ENCODE measurements at regions not wholly inside any gene's neighbourhood (a gene's known extent, or its start where the extent isn't known, plus 50 kb on each side); places are given as distances from the start of the nearest gene placed in this dataset.

DNA sequence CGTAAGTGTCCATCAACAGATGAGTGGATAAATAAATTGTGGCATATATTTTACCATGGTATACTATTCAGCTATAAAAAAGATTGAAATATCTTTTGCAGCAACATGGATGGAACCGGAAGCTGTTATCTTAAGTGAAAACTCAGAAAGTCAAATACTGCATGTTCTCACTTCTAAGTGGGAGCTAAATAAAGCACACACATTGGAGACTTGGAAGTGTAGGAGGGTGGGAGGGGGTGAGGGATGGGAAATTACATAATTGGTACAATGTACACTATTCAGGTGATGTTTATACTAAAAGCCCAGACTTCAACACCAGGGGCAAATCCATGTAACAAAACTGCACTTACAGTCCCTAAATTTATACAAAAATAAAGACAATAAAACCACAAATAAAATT lies 72.6 kb upstream of the SPRY1 start:
- no peak for DNase-seq

DNA sequence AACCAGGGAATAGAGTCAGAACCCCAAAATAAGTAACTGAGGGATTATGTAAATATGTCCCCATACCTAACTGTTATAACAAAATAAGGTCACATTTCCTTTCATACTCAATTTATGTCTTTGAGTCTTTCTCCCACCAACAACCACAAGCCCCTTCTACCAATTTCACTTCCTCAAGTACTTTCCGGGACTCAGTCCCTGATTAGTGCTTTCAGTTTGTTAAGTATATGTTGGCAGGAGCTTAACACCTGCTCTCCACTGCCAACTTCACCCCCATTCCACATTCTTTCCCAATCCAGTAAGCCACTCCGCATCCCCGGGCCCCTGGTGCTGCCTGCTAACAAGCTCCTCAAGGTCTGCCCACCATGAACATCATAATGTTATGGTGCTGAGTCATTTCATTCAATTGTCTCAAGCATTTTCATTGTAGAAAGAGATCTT lies 71.3 kb upstream of the SPRY1 start:
- DNase-seq = no peak

DNA sequence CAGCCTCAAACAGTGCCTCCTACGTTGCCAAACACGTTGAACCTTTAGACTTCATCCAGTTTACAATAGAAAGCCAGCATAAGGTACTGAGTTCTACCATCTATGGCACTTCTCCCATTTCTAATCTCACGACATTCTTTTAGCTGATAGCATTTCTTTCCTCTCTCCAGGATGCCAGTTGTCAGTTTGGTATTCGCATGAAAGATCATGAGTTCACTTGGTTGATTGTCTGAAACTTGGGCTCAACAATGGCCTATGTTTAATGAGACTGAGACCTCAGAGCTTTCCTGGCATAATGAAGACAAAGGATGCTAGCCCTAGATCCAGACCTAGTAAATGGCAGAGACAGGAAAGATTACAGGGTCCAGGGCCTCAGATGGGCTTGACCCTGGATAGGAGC lies 69.2 kb upstream of the SPRY1 start:
- no peak for DNase-seq

DNA sequence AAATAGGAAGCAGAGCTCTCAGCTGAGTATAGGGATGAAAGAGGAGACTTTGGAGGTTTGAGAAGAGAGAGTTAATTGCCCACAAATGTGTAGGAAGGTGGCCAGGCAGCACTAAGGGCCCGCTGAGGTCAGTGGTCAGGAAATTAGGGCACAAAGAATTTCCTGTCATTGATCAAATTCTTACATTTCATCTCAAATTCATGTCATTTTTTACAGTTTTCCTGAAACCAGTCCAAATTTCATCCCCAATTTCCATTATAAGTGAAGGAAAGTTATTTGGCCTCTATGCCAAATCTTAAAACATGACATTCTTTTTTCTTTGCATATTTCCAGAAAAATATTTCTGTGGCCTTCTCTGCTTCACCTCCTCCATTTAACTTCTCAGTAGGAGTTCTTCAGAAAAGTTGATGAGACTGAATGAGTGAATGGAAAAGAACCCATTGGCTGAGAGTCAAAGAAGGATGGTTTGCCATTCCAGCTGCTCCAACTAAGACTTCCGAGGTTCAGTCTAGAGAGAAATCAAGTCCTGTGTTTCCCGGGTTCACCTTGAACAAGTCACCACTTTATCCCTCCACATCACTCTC lies 68.7 kb upstream of the SPRY1 start:
- DNase-seq = no peak

DNA sequence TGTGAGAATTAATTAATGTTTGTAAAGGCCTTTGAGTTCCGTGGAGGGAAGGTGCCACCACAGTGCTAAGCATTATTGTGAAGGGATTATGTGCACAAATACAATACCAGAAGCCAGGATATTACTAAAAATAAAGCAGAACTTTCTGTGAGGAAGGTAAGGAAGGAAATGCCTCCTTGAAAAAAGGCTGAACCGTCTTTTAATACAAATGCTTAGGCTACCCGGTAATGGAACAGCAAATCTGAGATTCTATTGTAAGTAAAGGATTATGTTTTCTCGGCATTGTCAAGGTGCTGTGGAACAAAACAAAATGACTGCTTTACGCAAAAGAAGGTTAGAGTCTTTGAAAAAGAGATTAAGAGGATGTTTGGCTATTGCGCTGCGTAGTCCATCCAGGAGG lies 57.9 kb upstream of the SPRY1 start:
- no peak for DNase-seq

DNA sequence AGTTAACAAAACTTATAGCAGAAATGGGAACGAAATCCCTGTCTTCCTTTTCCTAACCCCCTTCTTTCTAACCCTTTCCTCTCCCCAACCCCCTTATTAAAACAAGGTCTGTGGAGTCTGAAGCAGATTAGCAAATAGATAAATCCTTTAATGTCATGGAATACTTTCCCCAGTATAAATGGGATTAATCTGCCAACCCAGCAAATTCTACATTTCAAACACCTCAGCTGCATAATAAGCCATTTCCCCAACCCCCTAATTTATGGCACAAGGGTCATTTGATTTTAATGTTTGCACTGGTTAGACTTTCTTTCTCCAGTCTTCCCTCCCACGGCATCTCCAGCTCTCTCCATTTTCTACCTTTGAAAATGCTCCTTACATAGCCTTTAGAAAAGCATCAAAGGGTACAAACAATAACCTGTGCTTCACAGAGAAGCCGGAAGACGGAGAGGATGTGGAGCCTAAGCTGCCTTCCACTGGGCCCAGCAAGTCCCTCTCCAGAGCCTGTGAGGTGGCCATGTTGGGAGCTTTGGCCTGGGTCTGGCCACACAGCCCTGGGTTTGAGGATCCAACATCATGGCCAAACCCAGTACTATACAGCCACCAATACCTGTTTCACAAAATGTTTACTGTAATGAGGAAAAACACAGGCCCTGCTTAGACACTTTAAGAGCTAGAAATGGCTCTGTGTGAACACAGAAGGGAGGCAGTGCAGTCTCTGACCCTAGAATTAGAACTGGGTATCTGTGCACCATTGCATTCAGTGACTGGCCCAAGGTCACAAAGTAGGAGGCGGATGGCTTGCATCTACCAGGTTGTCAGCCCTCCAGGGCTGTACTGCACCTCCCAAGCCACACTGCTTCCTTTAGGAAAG lies 56.9 kb upstream of the SPRY1 start:
- DNase-seq = no peak

DNA sequence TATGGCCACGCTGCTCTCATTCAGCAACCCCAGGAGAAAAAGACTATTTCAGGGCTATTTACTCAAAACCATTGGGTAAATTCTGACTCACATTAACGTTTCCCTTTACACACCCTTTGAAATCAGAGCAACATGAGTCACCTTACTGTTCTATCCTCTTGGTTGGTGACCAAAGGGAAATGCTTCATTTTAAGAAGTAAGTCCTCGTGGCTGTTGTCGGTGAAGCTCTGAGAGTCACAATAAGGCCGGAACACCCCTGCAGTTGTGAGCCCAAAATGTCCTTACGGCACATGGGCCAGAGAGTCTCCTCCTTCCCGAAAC lies 56.3 kb upstream of the SPRY1 start:
- DNase-seq = no peak

DNA sequence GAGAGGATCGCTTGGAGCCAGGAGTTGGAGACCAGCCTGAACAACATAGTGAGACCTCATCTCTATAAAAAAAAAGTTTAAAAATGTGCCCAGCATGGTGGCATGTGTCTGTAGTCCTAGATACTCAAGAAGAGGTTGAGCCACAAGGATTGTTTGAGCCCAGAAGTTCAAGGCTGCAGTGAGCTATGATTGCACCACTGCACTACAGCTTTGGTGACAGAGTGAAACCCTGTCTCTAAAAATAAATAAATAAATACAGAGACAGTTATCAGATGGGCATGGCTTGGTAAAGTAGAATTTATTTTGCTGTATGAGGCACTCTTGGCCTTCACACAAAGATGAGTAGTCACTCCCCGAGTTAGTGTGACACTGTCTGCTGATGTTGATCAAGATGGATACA lies 54.1 kb upstream of the SPRY1 start:
- DNase-seq = no peak

DNA sequence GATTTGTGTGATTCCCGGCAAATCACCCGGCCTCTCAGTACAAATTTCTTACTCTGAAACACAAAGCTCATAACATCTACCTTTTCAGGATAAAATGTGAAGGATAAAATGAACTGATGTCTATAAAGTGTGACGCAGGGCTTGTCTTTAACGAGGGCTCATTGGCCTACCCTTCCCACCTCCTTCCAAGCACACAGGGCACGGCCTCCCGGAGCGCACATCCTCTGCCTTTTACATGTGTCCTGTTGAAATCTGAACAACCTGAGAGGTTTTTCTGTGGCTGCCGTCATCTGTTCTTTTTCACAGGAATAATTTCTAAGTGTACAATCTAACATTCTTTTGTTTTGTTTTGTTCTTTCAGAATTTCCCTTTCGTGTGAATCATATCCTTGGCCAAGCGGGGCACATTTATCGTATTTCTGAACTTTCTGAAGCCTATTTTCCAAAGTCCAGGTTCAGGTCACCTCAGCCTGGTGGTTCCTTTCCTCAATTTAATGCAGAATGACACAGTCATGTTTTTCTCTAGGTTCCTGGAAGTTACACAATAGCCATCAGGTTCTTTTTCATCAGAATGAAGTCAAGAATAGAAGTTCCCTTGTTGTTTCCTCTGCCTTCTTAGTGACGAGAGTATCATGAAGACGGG lies 53.1 kb upstream of the SPRY1 start:
- DNase-seq = no peak

DNA sequence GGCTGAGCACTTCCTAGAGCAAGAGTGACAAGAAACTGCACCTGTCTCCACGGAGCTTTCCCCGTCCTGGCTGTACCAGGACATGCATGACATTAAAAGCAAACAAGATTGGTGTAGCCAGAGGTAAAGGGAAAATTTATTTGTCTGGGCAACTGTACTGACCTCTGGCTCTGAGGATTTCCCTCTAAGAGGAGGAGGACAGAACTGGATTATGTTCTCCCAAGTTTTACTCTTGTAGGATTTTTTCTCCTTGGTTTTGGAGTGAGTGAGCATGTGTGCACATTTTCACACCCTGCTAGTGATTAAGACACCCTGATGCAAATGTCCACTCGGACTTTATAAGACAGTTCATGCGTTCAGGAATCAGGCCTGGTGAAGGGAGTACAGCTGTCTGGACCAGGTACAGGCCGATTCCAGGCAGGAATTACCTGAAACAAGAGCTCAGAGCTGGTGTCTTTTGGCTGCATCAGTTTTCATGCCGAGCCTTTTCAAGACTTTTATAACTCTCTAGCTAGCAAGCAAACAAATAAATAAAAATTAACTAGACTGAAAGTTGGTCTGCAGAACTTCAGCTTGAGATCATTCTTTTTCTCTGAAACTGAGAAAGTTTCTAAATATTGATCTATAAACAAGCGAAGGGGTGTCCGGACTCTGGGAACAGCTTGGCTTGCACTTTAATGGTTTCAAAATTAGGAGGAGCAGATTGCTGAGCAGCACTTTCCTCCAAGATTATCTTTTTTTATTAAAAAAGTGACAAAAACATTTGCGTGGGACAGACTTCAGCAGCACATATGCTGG lies 51.3 kb upstream of the SPRY1 start:
- DNase-seq = no peak

DNA sequence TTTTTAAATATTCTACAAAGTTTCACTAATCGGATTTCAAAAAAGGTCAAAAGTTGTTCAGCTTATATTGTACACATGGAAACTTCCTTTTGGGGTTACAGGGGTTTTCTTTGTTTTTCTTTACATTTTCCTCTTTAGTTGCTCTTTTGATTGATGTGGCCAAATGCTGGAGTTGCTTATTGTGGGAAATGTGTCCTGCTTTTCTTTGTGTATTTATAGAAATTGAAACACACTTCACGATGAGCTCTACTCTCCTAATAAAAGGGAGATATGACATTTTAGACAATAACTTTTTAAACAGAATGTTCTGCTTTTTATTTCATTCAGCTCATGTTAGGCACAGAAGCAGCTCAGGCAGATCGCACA lies 50.7 kb upstream of the SPRY1 start:
- no peak for DNase-seq

DNA sequence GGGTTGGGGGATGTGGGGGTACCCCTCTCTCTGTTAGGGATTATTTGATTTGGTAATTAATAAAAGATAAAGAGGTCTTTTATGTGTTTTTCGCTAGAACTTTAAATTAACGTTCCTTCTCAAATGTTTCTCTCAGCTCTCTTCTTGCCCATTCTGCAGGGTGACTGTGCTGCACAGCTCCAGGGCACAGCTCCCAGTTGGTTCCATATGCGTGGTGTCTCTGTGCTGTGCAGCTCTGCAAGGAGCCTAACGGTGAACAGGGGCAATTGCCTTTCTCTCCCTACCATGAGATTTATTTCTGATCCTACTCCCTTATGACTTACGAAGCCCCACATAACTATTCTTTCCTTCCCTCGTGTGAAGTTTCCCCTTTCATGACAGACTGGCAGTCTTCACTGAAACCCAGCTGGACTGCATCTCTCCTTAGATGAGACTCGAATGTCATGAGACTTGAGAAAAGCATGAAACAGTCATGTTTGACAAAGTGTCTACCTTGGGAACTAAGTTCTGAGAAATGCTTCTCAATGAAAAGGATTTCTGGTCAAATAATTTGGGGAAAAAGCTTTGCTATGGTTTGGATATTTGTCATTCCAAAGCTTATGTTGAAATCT lies 50.2 kb upstream of the SPRY1 start:
- no peak for DNase-seq

Measured in right lung (tissue), 2 donors.